PFSK-1 (cell line): ENCODE measurements at regions not wholly inside any gene's neighbourhood (a gene's known extent, or its start where the extent isn't known, plus 50 kb on each side); places are given as distances from the start of the nearest gene placed in this dataset.

Experiments used
- FOXP2 ChIP-seq: optimal IDR thresholded peaks from 2 replicates; pipeline ENCODE3; 2011; ENCODE audit warnings: borderline replicate concordance, control low read depth, inconsistent platforms; ENCODE audit not compliant: insufficient read depth; ENCODE audit errors: extremely low read length, extremely low read depth
- POLR2AphosphoS5 ChIP-seq: IDR thresholded peaks from 2 replicates; pipeline ENCODE4 v1.6.1; 2012; ENCODE audit warnings: low read depth, mild to moderate bottlenecking, control low read depth, low read length, moderate library complexity
- REST ChIP-seq, 2 experiments: IDR thresholded peaks; 2 replicates each; pipeline versions ENCODE4 v1.6.1 to v1.8.0; 2011 to 2012; ENCODE audit warnings: low read depth in 2 of 2, low read length in 2 of 2, control low read depth in 1 of 2, inconsistent platforms in 1 of 2, mild to moderate bottlenecking in 1 of 2, moderate library complexity in 1 of 2; ENCODE audit not compliant: insufficient read depth in 1 of 2
- SIN3A ChIP-seq: IDR thresholded peaks from 2 replicates; pipeline ENCODE4 v1.6.1; 2012; ENCODE audit warnings: mild to moderate bottlenecking, low read length, moderate library complexity, borderline replicate concordance; ENCODE audit not compliant: insufficient read depth
- TAF1 ChIP-seq: IDR thresholded peaks from 2 replicates; pipeline ENCODE4 v1.6.1; 2012; ENCODE audit warnings: low read length, control low read depth, borderline replicate concordance; ENCODE audit not compliant: insufficient read depth

- TF ChIP-seq FOXP2, result no peak
- no peak for TF ChIP-seq TAF1
- TF ChIP-seq REST (IDR thresholded peaks at IDR 0.05; ENCODE audit: insufficient read depth in 1 of 2, low read depth in 2 of 2, low read length in 2 of 2), result no peak
- no peak for TF ChIP-seq SIN3A
- no peak for TF ChIP-seq POLR2AphosphoS5
Measured at GRCh38 chr5:13249854-13250253, 694.6 kb downstream of the DNAH5 start.

GRCh38 chr5:13248253-13248652 is 696.2 kb downstream of the DNAH5 start:
- TF ChIP-seq REST (IDR thresholded peaks at IDR 0.05; ENCODE audit: insufficient read depth in 1 of 2, low read depth in 2 of 2, low read length in 2 of 2), result no peak
- no peak for TF ChIP-seq SIN3A
- no peak for TF ChIP-seq TAF1
- TF ChIP-seq FOXP2, result no peak
- no peak for TF ChIP-seq POLR2AphosphoS5

GRCh38 chr5:13246053-13246452 is 698.4 kb downstream of the DNAH5 start:
- TF ChIP-seq TAF1 (no peak), FOXP2 (no peak), POLR2AphosphoS5 (no peak), SIN3A (no peak), REST (IDR thresholded peaks at IDR 0.05; ENCODE audit: insufficient read depth in 1 of 2, low read depth in 2 of 2, low read length in 2 of 2) (no peak)

- TF ChIP-seq POLR2AphosphoS5, result no peak
- TF ChIP-seq FOXP2, result no peak
- no peak for TF ChIP-seq REST (IDR thresholded peaks at IDR 0.05; ENCODE audit: insufficient read depth in 1 of 2, low read depth in 2 of 2, low read length in 2 of 2)
- no peak for TF ChIP-seq TAF1
Measured at GRCh38 chr5:13244151-13244550, 700.3 kb downstream of the DNAH5 start.

- TF ChIP-seq SIN3A (no peak), FOXP2 (no peak), REST (IDR thresholded peaks at IDR 0.05; ENCODE audit: insufficient read depth in 1 of 2, low read depth in 2 of 2, low read length in 2 of 2) (no peak), POLR2AphosphoS5 (no peak), TAF1 (no peak)
Measured at GRCh38 chr5:13227513-13227912, 717.0 kb downstream of the DNAH5 start.
